GM12878 (cell line): ENCODE measurements at regions not wholly inside any gene's neighbourhood (a gene's known extent, or its start where the extent isn't known, plus 50 kb on each side); places are given as distances from the start of the nearest gene placed in this dataset.

Experiments used
- ATAC-seq: fragments of 200-7000 bp; cut with Tn5 transposase; 3 replicates; pipeline ENCODE4 v1.9.1; 2020; ENCODE audit warnings: mild to moderate bottlenecking, moderate library complexity
- BruUV-seq: library from RNA; stranded (reverse); fragments of 400-500 nt; replicated peaks from 2 replicates; lab custom pipeline; 2021; lab: Mats Ljungman, UMichigan
- CTCF ChIA-PET: fragments of 300-600 bp; sonication (Branson Sonifier 250); formaldehyde crosslinking; extraction: SDS; loops from one replicate; lab custom pipeline; 2021; ENCODE audit warnings: inconsistent platforms; lab: Yijun Ruan, JAX
- POLR2A ChIA-PET: fragments of 350-600 bp; formaldehyde crosslinking; extraction: SDS; loops from one replicate; lab custom pipeline; 2021; ENCODE audit warnings: inconsistent platforms; lab: Charles Lee
- RAD21 ChIA-PET: fragments of 300-600 bp; sonication (Branson Sonifier 250); formaldehyde crosslinking; loops from one replicate; lab custom pipeline; 2023; ENCODE audit warnings: antibody characterized with exemption; ENCODE audit not compliant: unreplicated experiment; lab: Charles Lee
- SMC1A ChIA-PET: fragments of 300-600 bp; sonication (Branson Sonifier 250); formaldehyde crosslinking; loops from one replicate; lab custom pipeline; 2023; ENCODE audit not compliant: unreplicated experiment, uncharacterized antibody; lab: Charles Lee
- DNase-seq: peaks from one replicate; pipeline ENCODE4 v3.0.0-alpha.2; 2011; ENCODE audit warnings: low read depth, low spot score
- FAIRE-seq: peaks from 3 replicates; lab custom pipeline; 2011; peaks lifted over from hg19 to GRCh38; lab: Jason Lieb, UNC
- H2AFZ ChIP-seq: 2 replicates; pipeline ENCODE4 v1.6.0; 2011; ENCODE audit warnings: low read depth, low read length, control low read depth; ENCODE audit not compliant: control insufficient read depth
- H3K27ac ChIP-seq: 2 replicates; pipeline ENCODE4 v1.5.1; 2011; ENCODE audit warnings: control low read depth; ENCODE audit not compliant: control insufficient read depth, insufficient read depth
- H3K27me3 ChIP-seq, 2 experiments: replicated peaks in 1 of 2; 2 replicates each; pipeline versions ENCODE4 v1.6.0 to v1.6.1; 2011; ENCODE audit warnings: low read length in 1 of 2; ENCODE audit not compliant: control insufficient read depth in 2 of 2, insufficient read depth in 2 of 2
- H3K36me3 ChIP-seq, 2 experiments: 2 replicates each; pipeline ENCODE4 v1.5.1; 2011; ENCODE audit warnings: low read length in 1 of 2; ENCODE audit not compliant: control insufficient read depth in 2 of 2, insufficient read depth in 2 of 2
- H3K4me1 ChIP-seq: 2 replicates; pipeline ENCODE4 v1.6.1; 2011; ENCODE audit warnings: mild to moderate bottlenecking, low read length, moderate library complexity, mixed read lengths; ENCODE audit not compliant: control insufficient read depth, insufficient read depth
- H3K4me2 ChIP-seq: 2 replicates; pipeline ENCODE4 v1.6.0; 2011; ENCODE audit warnings: control low read depth; ENCODE audit not compliant: control insufficient read depth, insufficient read depth
- H3K4me3 ChIP-seq: fragments of 200-600 bp; sonication (generic); 2 replicates; pipeline ENCODE4 v1.5.1; 2016
- H3K79me2 ChIP-seq: 2 replicates; pipeline ENCODE4 v1.6.0; 2011; ENCODE audit warnings: low read length; ENCODE audit not compliant: control insufficient read depth, insufficient read depth
- H3K9ac ChIP-seq: 2 replicates; pipeline ENCODE4 v1.8.0; 2011; ENCODE audit warnings: low read length, control low read depth, mixed read lengths; ENCODE audit not compliant: control insufficient read depth, insufficient read depth
- H3K9me3 ChIP-seq: replicated peaks from 3 replicates; pipeline ENCODE4 v1.5.1; 2011; ENCODE audit warnings: mild to moderate bottlenecking, low read length; ENCODE audit not compliant: control insufficient read depth, insufficient read depth
- H4K20me1 ChIP-seq: 2 replicates; pipeline ENCODE4 v1.6.0; 2011; ENCODE audit not compliant: control insufficient read depth, insufficient read depth
- BHLHE40 ChIP-seq, 2 experiments: fragments of 450-650 bp in 1 of 2; IDR thresholded peaks; 2 replicates each; pipeline ENCODE4 v1.6.1; 2011 to 2017; ENCODE audit warnings: low read depth in 2 of 2, borderline replicate concordance in 1 of 2, improper control_type of control experiment in 1 of 2, low read length in 1 of 2, mild to moderate bottlenecking in 1 of 2
- CEBPZ ChIP-seq: fragments of 150-350 bp; IDR thresholded peaks from 2 replicates; pipeline ENCODE4 v1.6.1; 2016; ENCODE audit warnings: low read depth, low read length
- DPF2 ChIP-seq: fragments of 450-650 bp; IDR thresholded peaks from 2 replicates; pipeline ENCODE4 v1.6.1; 2017; ENCODE audit warnings: mild to moderate bottlenecking
- JUND ChIP-seq: IDR thresholded peaks from 2 replicates; pipeline ENCODE4 v1.6.1; 2012; ENCODE audit warnings: low read depth, mild to moderate bottlenecking, low read length, improper control_type of control experiment, moderate library complexity
- MAX ChIP-seq: IDR thresholded peaks from 2 replicates; pipeline ENCODE4 v1.6.1; 2012; ENCODE audit warnings: low read depth, low read length, improper control_type of control experiment
- MEF2A ChIP-seq: IDR thresholded peaks from 2 replicates; pipeline ENCODE4 v1.6.1; 2011; ENCODE audit warnings: low read depth, mild to moderate bottlenecking, low read length, moderate library complexity; ENCODE audit not compliant: insufficient read depth
- PAX5 ChIP-seq: IDR thresholded peaks from 2 replicates; pipeline ENCODE4 v1.6.1; 2011; ENCODE audit warnings: low read depth, low read length, borderline replicate concordance
- RBBP5 ChIP-seq: fragments of 200-600 bp; sonication (generic); conservative IDR thresholded peaks from 2 replicates; pipeline ENCODE4 v1.6.1; 2016
- YY1 ChIP-seq: IDR thresholded peaks from 2 replicates; pipeline ENCODE4 v1.6.1; 2011; ENCODE audit warnings: low read depth, mild to moderate bottlenecking, low read length
- ZBED1 ChIP-seq: IDR thresholded peaks from 2 replicates; pipeline ENCODE4 v1.6.1; 2016; ENCODE audit warnings: borderline replicate concordance
- WGBS: methylation state at CpG from one replicate; pipeline ENCODE4 v1.1.6; 2016; ENCODE audit warnings: low lambda C conversion rate; ENCODE audit not compliant: insufficient replicate concordance, insufficient coverage; ENCODE audit errors: missing lambda C conversion rate; 5-methylcytosine and 5-hydroxymethylcytosine counted together
- in situ Hi-C: fragments of 300-500 bp; cut with MboI; formaldehyde crosslinking; loops from 9 replicates; pipeline ENCODE4 v1.14.3; 2018; ENCODE audit warnings: mixed read lengths
- intact Hi-C: fragments of 100-400 bp; cut with micrococcal nuclease; formaldehyde crosslinking; loops from one replicate; pipeline ENCODE4 v1.14.2; 2022; ENCODE audit not compliant: unreplicated experiment
- TF ChIP-seq, protein P1 (sequence below): fragments of 450-650 bp; IDR thresholded peaks from 2 replicates; pipeline ENCODE4 v1.6.1; 2014; ENCODE audit warnings: mild to moderate bottlenecking

- Histone ChIP-seq H3K4me1 (no peaks in the 10 kb centered on the region), H2AFZ (no peak overlapping the region), H3K27me3 (no peaks in the 10 kb centered on the region), H4K20me1 (no peaks in the 10 kb centered on the region), H3K4me3 (no peak overlapping the region), H3K9me3 (no peaks in the 10 kb centered on the region), H3K9ac (no peak overlapping the region), H3K27ac (no peak overlapping the region), H3K4me2 (no peak overlapping the region), H3K36me3 (no peaks in the 10 kb centered on the region), H3K79me2 (no peaks in the 10 kb centered on the region)
- FAIRE-seq, result no peak
- POLR2A ChIA-PET, result no interaction called here
- SMC1A ChIA-PET, result no interaction called here
- ATAC-seq, result no peak
- intact Hi-C loops, result no loop called here
- in situ Hi-C loops, result no loop called here
- RAD21 ChIA-PET, result no interaction called here
- no peak for DNase-seq
- 35% methylated on average over 5 of the region's 5 CpGs for WGBS
- no TSS peak for BruUV-seq
- CTCF ChIA-PET, result interaction anchor here (0.9 kb wide), 1 partner anchor 18 kb away, joined by 4 read pairs; no protein-coding TSS in a partner anchor
- TF ChIP-seq ZBED1 (no peak), MEF2A (no peak), JUND (no peak), DPF2 (no peak), RBBP5 (no peak)
Observed at GRCh38 chr10:28060031-28060607, 61.2 kb upstream of the ODAD2 start.

DNA sequence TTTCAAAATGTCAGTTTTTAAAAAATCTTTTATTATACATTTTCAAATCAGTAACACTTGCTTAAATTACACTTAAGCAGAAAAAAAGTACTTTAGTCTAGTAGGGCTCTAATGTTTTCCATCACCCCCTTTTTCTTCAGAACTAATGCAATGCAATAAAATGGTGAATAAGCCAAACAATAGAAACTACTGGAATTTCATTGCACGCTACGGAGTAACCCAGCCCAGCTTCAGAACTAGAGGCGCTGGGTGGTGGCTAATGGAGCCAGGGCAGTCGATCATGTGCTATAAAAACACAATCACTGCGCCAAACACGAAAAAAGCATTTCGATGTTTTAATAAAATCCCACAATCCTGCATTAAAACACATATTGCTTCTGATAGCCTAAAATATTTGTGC is 59.9 kb upstream of the ODAD2 start:
- Histone ChIP-seq H3K4me3 (no peak overlapping the region), H3K9me3 (no peaks in the 10 kb centered on the region), H3K27me3 (no peaks in the 10 kb centered on the region), H4K20me1 (no peaks in the 10 kb centered on the region), H3K36me3 (no peaks in the 10 kb centered on the region), H3K4me2 (no peak overlapping the region), H3K27ac (no peak overlapping the region), H2AFZ (no peak overlapping the region), H3K9ac (no peak overlapping the region), H3K79me2 (no peaks in the 10 kb centered on the region)
- DNase-seq, result no peak
- ChIA-PET CTCF (no interaction called here), RAD21 (no interaction called here), POLR2A (no interaction called here)
- no peak for ATAC-seq
- no peak for FAIRE-seq
- no TSS peak for BruUV-seq
- in situ Hi-C loops, result no loop called here
- intact Hi-C loops, result no loop called here
- 70% methylated on average over 7 of the region's 7 CpGs for WGBS
- TF ChIP-seq CEBPZ (no peak), JUND (no peak), PAX5 (no peak), MAX (no peak), BHLHE40 (IDR thresholded peaks at IDR 0.05; ENCODE audit: borderline replicate concordance in 1 of 2, low read depth in 2 of 2, low read length in 1 of 2) (no peak), YY1 (no peak)
- TF ChIP-seq, protein P1, sequence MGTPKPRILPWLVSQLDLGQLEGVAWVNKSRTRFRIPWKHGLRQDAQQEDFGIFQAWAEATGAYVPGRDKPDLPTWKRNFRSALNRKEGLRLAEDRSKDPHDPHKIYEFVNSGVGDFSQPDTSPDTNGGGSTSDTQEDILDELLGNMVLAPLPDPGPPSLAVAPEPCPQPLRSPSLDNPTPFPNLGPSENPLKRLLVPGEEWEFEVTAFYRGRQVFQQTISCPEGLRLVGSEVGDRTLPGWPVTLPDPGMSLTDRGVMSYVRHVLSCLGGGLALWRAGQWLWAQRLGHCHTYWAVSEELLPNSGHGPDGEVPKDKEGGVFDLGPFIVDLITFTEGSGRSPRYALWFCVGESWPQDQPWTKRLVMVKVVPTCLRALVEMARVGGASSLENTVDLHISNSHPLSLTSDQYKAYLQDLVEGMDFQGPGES, result no peak
- TF ChIP-seq, all 136 proteins: peak for 0
- SMC1A ChIA-PET, result no interaction called here
- H3K4me1 ChIP-seq, result no peaks in the 10 kb centered on the region
